H9 (cell line): ENCODE measurements at regions not wholly inside any gene's neighbourhood (a gene's known extent, or its start where the extent isn't known, plus 50 kb on each side); places are given as distances from the start of the nearest gene placed in this dataset.

ENCODE experiments used
- DNase-seq: peaks from one replicate; pipeline ENCODE4 v3.0.0-alpha.2; 2017
- H2AFZ ChIP-seq: one replicate; pipeline ENCODE4 v1.6.1; 2013; ENCODE audit warnings: mild to moderate bottlenecking, low read length, control low read depth, moderate library complexity
- H2AK5ac ChIP-seq: 2 replicates; pipeline ENCODE4 v1.6.1; 2013; ENCODE audit warnings: low read length, control low read depth, mixed read lengths; ENCODE audit not compliant: insufficient read length
- H2BK120ac ChIP-seq: one replicate; pipeline ENCODE4 v1.6.1; 2013; ENCODE audit warnings: low read depth, mild to moderate bottlenecking, low read length, control low read depth, inconsistent platforms; ENCODE audit not compliant: poor library complexity, severe bottlenecking
- H2BK12ac ChIP-seq: 2 replicates; pipeline ENCODE4 v1.6.1; 2013; ENCODE audit warnings: low read length, control low read depth, mixed read lengths, low read depth; ENCODE audit not compliant: insufficient read length
- H2BK15ac ChIP-seq: 2 replicates; pipeline ENCODE4 v1.6.1; 2013; ENCODE audit warnings: low read depth, low read length, control low read depth
- H2BK20ac ChIP-seq: one replicate; pipeline ENCODE4 v1.6.1; 2013; ENCODE audit warnings: low read depth, mild to moderate bottlenecking, low read length, control low read depth, inconsistent platforms; ENCODE audit not compliant: poor library complexity, severe bottlenecking
- H2BK5ac ChIP-seq: 2 replicates; pipeline ENCODE4 v1.6.1; 2013; ENCODE audit warnings: low read length, control low read depth, mixed read lengths; ENCODE audit not compliant: insufficient read length
- H3K14ac ChIP-seq: 2 replicates; pipeline ENCODE4 v1.6.1; 2013; ENCODE audit warnings: low read length, control low read depth; ENCODE audit not compliant: insufficient read depth
- H3K18ac ChIP-seq: 2 replicates; pipeline ENCODE4 v1.6.1; 2013; ENCODE audit warnings: low read depth, mild to moderate bottlenecking, mixed read lengths, low read length, control low read depth; ENCODE audit not compliant: insufficient read length
- H3K23ac ChIP-seq: 2 replicates; pipeline ENCODE4 v1.6.1; 2013; ENCODE audit warnings: low read length, control low read depth, mixed read lengths, low read depth; ENCODE audit not compliant: insufficient read length
- H3K23me2 ChIP-seq: 2 replicates; pipeline ENCODE4 v1.6.1; 2013; ENCODE audit warnings: low read depth, mild to moderate bottlenecking, mixed read lengths, low read length, control low read depth; ENCODE audit not compliant: insufficient read length, poor library complexity, severe bottlenecking
- H3K27ac ChIP-seq: 2 replicates; pipeline ENCODE4 v1.5.1; 2013; ENCODE audit warnings: low read length, control low read depth, mixed read lengths, low read depth; ENCODE audit not compliant: insufficient read length
- H3K27me3 ChIP-seq: 2 replicates; pipeline ENCODE4 v1.6.1; 2013; ENCODE audit warnings: low read length, control low read depth, inconsistent platforms; ENCODE audit not compliant: insufficient read depth
- H3K4ac ChIP-seq: 2 replicates; pipeline ENCODE4 v1.6.1; 2013; ENCODE audit warnings: low read depth, mild to moderate bottlenecking, control low read depth, inconsistent platforms, low read length, moderate library complexity
- H3K4me1 ChIP-seq: 2 replicates; pipeline ENCODE4 v1.6.1; 2013; ENCODE audit warnings: low read length, control low read depth, inconsistent platforms; ENCODE audit not compliant: insufficient read depth
- H3K4me2 ChIP-seq: 2 replicates; pipeline ENCODE4 v1.6.1; 2013; ENCODE audit warnings: low read length, control low read depth, mixed read lengths; ENCODE audit not compliant: insufficient read length, insufficient read depth
- H3K56ac ChIP-seq: 2 replicates; pipeline ENCODE4 v1.6.1; 2013; ENCODE audit warnings: low read depth, mild to moderate bottlenecking, mixed read lengths, low read length, control low read depth; ENCODE audit not compliant: insufficient read length
- H3K79me1 ChIP-seq: 2 replicates; pipeline ENCODE4 v1.6.1; 2013; ENCODE audit warnings: low read depth, mild to moderate bottlenecking, moderate library complexity, low read length, control low read depth, inconsistent platforms; ENCODE audit not compliant: insufficient read depth, poor library complexity, severe bottlenecking
- H3K79me2 ChIP-seq: 2 replicates; pipeline ENCODE4 v1.6.1; 2013; ENCODE audit warnings: low read length, control low read depth, inconsistent platforms; ENCODE audit not compliant: insufficient read depth
- H3K9ac ChIP-seq: 2 replicates; pipeline ENCODE4 v1.6.1; 2013; ENCODE audit warnings: low read length, control low read depth, mixed read lengths; ENCODE audit not compliant: insufficient read length; ENCODE audit errors: extremely low read depth
- H3K9me3 ChIP-seq: one replicate; pipeline ENCODE4 v1.6.1; 2013; ENCODE audit warnings: low read depth, low read length, inconsistent platforms; ENCODE audit not compliant: control insufficient read depth
- H3T11ph ChIP-seq: one replicate; pipeline ENCODE4 v1.6.1; 2013; ENCODE audit warnings: mild to moderate bottlenecking, low read length, control low read depth, inconsistent platforms
- H4K20me1 ChIP-seq: one replicate; pipeline ENCODE4 v1.6.1; 2013; ENCODE audit not compliant: control insufficient read depth, insufficient read length, insufficient read depth
- H4K5ac ChIP-seq: 2 replicates; pipeline ENCODE4 v1.6.1; 2013; ENCODE audit warnings: low read depth, mild to moderate bottlenecking, mixed read lengths, low read length, control low read depth; ENCODE audit not compliant: insufficient read length
- H4K8ac ChIP-seq: replicated peaks from 2 replicates; pipeline ENCODE4 v1.6.1; 2013; ENCODE audit warnings: low read length, control low read depth, mixed read lengths, low read depth; ENCODE audit not compliant: insufficient read length
- H4K91ac ChIP-seq: 2 replicates; pipeline ENCODE4 v1.6.1; 2013; ENCODE audit warnings: low read depth, mild to moderate bottlenecking, moderate library complexity, mixed read lengths, low read length, control low read depth; ENCODE audit not compliant: insufficient read length
- H3K27ac Mint-ChIP-seq, 3 experiments: 2 replicates in 2 of 3; 3 replicates in 1 of 3; pipeline ENCODE4 v1.8.0; 2020 to 2021; ENCODE audit warnings: mixed read lengths in 3 of 3, mild to moderate bottlenecking in 1 of 3, moderate library complexity in 1 of 3
- H3K27me3 Mint-ChIP-seq: 2 replicates; pipeline ENCODE4 v1.8.0; 2021; ENCODE audit warnings: low read depth, mild to moderate bottlenecking, moderate library complexity, mixed read lengths
- H3K36me3 Mint-ChIP-seq, 3 experiments: 2 replicates in 2 of 3; 3 replicates in 1 of 3; pipeline ENCODE4 v1.8.0; 2020 to 2021; ENCODE audit warnings: low read depth in 3 of 3, mixed read lengths in 3 of 3; ENCODE audit not compliant: insufficient read depth in 1 of 3
- H3K4me1 Mint-ChIP-seq, 2 experiments: 2 replicates each; pipeline ENCODE4 v1.8.0; 2020; ENCODE audit warnings: mixed read lengths in 2 of 2
- H3K4me3 Mint-ChIP-seq, 2 experiments: 2 replicates in 1 of 2; 3 replicates in 1 of 2; pipeline ENCODE4 v1.8.0; 2020 to 2021; ENCODE audit warnings: mild to moderate bottlenecking in 2 of 2, mixed read lengths in 2 of 2, moderate library complexity in 1 of 2
- H3K9me3 Mint-ChIP-seq, 2 experiments: 2 replicates in 1 of 2; 3 replicates in 1 of 2; pipeline ENCODE4 v1.8.0; 2020; ENCODE audit warnings: mild to moderate bottlenecking in 2 of 2, mixed read lengths in 2 of 2, moderate library complexity in 1 of 2
- TF ChIP-seq, protein P1 (sequence below): fragments of 200-600 bp; sonication (generic); conservative IDR thresholded peaks from 3 replicates; pipeline ENCODE4 v1.8.0; 2021; ENCODE audit warnings: antibody characterized with exemption, mild to moderate bottlenecking

DNA sequence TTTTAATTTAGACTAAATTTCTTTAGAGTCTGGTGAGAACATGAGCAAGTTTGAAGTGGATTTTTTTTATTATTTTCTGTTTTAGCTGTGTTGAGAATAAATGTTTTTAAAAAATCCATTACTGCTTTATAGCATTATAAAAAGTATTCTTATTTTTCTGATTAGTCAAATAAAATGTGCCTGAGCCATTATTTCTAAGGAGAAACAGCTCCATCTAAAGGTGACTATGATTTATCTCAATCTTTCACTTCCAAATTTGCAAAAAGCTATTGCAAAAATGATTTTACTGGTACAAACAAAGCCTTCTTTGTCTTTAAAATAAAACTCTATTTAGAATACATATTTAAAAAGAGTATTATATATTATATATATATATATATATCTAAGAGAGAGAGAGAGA lies 959.2 kb downstream of the FAM133A start:
- Mint-ChIP-seq H3K4me3 (no peak overlapping the region), H3K36me3 (peaks cover 52 to 68% (median 61%) of the 10 kb centered on the region in 3 experiments), H3K4me1 (peaks cover 18 to 32% of the 10 kb centered on the region in 2 experiments), H3K27ac (no peak overlapping the region; a peak in 1 of 7 replicates), H3K9me3 (peaks cover 50 to 66% of the 10 kb centered on the region in 2 experiments), H3K27me3 (no peaks in the 10 kb centered on the region; the same call in 1 of the 2 replicates)
- no peak overlapping the region for H3K4ac ChIP-seq
- no peak overlapping the region for H4K5ac ChIP-seq
- no peak overlapping the region for H2BK5ac ChIP-seq
- H2AFZ ChIP-seq, result no peak overlapping the region
- H3K56ac ChIP-seq, result no peak overlapping the region
- H3K27me3 ChIP-seq, result no peaks in the 10 kb centered on the region
- H3K23ac ChIP-seq, result no peak overlapping the region
- no peaks in the 10 kb centered on the region for H3K79me1 ChIP-seq
- H2BK20ac ChIP-seq, result no peak overlapping the region
- H3K18ac ChIP-seq, result no peak overlapping the region
- H3K27ac ChIP-seq, result no peak overlapping the region
- no peak overlapping the region for H3K4me2 ChIP-seq
- peaks cover 29% of the 10 kb centered on the region for H3K9me3 ChIP-seq
- no peak overlapping the region for H2AK5ac ChIP-seq
- no peak overlapping the region for H4K8ac ChIP-seq
- H2BK15ac ChIP-seq, result no peak overlapping the region
- no peaks in the 10 kb centered on the region for H4K20me1 ChIP-seq
- H3K23me2 ChIP-seq, result no peaks in the 10 kb centered on the region
- H3K79me2 ChIP-seq, result no peaks in the 10 kb centered on the region
- H3K4me1 ChIP-seq, result no peaks in the 10 kb centered on the region
- DNase-seq, result no peak
- H4K91ac ChIP-seq, result no peak overlapping the region
- no peak overlapping the region for H2BK120ac ChIP-seq
- H3T11ph ChIP-seq, result no peak overlapping the region
- H2BK12ac ChIP-seq, result no peak overlapping the region
- no peak overlapping the region for H3K14ac ChIP-seq
- TF ChIP-seq, protein P1, sequence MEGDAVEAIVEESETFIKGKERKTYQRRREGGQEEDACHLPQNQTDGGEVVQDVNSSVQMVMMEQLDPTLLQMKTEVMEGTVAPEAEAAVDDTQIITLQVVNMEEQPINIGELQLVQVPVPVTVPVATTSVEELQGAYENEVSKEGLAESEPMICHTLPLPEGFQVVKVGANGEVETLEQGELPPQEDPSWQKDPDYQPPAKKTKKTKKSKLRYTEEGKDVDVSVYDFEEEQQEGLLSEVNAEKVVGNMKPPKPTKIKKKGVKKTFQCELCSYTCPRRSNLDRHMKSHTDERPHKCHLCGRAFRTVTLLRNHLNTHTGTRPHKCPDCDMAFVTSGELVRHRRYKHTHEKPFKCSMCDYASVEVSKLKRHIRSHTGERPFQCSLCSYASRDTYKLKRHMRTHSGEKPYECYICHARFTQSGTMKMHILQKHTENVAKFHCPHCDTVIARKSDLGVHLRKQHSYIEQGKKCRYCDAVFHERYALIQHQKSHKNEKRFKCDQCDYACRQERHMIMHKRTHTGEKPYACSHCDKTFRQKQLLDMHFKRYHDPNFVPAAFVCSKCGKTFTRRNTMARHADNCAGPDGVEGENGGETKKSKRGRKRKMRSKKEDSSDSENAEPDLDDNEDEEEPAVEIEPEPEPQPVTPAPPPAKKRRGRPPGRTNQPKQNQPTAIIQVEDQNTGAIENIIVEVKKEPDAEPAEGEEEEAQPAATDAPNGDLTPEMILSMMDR, result peak; percentile 68
- H3K9ac ChIP-seq, result no peak overlapping the region
